HL-60 (cell line): ENCODE measurements at regions not wholly inside any gene's neighbourhood (a gene's known extent, or its start where the extent isn't known, plus 50 kb on each side); places are given as distances from the start of the nearest gene placed in this dataset.
"Not testable (repeated sequence)": the region's sequence is repeated elsewhere in the genome, so short reads cannot be mapped to it uniquely, and the experiment has no call there.

Experiments used
- DNase-seq, 2 experiments: peaks; one replicate each; pipeline ENCODE4 v3.0.0-alpha.2; 2010 to 2020; ENCODE audit warnings: low read depth in 1 of 2, low spot score in 1 of 2
- H3K27ac ChIP-seq: fragments of 250-450 bp; sonication (Bioruptor Pico); replicated peaks from 2 replicates; pipeline ENCODE4 v1.5.1; 2020; ENCODE audit warnings: mild to moderate bottlenecking, moderate library complexity
- H3K27me3 ChIP-seq: fragments of 250-450 bp; sonication (Bioruptor Pico); 2 replicates; pipeline ENCODE4 v1.5.1; 2021; ENCODE audit warnings: mild to moderate bottlenecking, moderate library complexity; ENCODE audit not compliant: insufficient read depth, poor library complexity, severe bottlenecking
- H3K4me3 ChIP-seq: replicated peaks from 2 replicates; pipeline ENCODE4 v1.5.1; 2011; ENCODE audit warnings: mild to moderate bottlenecking, control low read depth, low read length; ENCODE audit not compliant: insufficient read depth
- CTCF ChIP-seq: IDR thresholded peaks from one replicate; pipeline ENCODE4 v1.5.1; 2011; ENCODE audit warnings: low read length, control low read depth, inconsistent platforms; ENCODE audit not compliant: insufficient read depth
- GABPA ChIP-seq: IDR thresholded peaks from 2 replicates; pipeline ENCODE4 v1.6.1; 2012; ENCODE audit warnings: low read depth
- POLR2AphosphoS5 ChIP-seq: IDR thresholded peaks from 2 replicates; pipeline ENCODE4 v1.6.1; 2012; ENCODE audit warnings: low read depth
- REST ChIP-seq: IDR thresholded peaks from 2 replicates; pipeline ENCODE4 v1.6.1; 2012; ENCODE audit warnings: low read depth; ENCODE audit not compliant: insufficient replicate concordance
- SPI1 ChIP-seq: IDR thresholded peaks from 2 replicates; pipeline ENCODE4 v1.6.1; 2012; ENCODE audit warnings: low read depth, mild to moderate bottlenecking, borderline replicate concordance

GRCh38 chr7:19338512-19338911 is 193.3 kb upstream of the FERD3L start:
- not testable (repeated sequence) for H3K4me3 ChIP-seq, DNase-seq, H3K27me3 ChIP-seq, H3K27ac ChIP-seq
- peak; percentile 70 for TF ChIP-seq SPI1

- TF ChIP-seq CTCF = no peak
- TF ChIP-seq REST = no peak
- no peak for TF ChIP-seq POLR2AphosphoS5
- TF ChIP-seq SPI1 = no peak
- no peak for TF ChIP-seq GABPA
- H3K4me3 ChIP-seq = no peak overlapping the region
- H3K27me3 ChIP-seq = no peaks in the 10 kb centered on the region
- DNase-seq = no peak
- H3K27ac ChIP-seq = no peak overlapping the region
These were observed 191.7 kb upstream of the FERD3L start for GRCh38 chr7:19336836-19337383.

GRCh38 chr7:19333706-19334105 is 188.5 kb upstream of the FERD3L start:
- Histone ChIP-seq H3K4me3 (no peak overlapping the region), H3K27ac (no peak overlapping the region), H3K27me3 (no peaks in the 10 kb centered on the region)
- DNase-seq = no peak
- TF ChIP-seq SPI1 (no peak), REST (no peak), CTCF (no peak), POLR2AphosphoS5 (no peak), GABPA (no peak)

- TF ChIP-seq SPI1 = no peak
- TF ChIP-seq CTCF = no peak
- no peak for TF ChIP-seq POLR2AphosphoS5
- TF ChIP-seq REST = no peak
- TF ChIP-seq GABPA = no peak
- DNase-seq = no peak
- Histone ChIP-seq H3K27me3 (no peaks in the 10 kb centered on the region), H3K4me3 (no peak overlapping the region), H3K27ac (no peak overlapping the region)
These were observed 181.8 kb upstream of the FERD3L start for GRCh38 chr7:19327018-19327417.
